DOHH2 (cell line): ENCODE measurements at regions not wholly inside any gene's neighbourhood (a gene's known extent, or its start where the extent isn't known, plus 50 kb on each side); places are given as distances from the start of the nearest gene placed in this dataset.
"Not testable (repeated sequence)": the region's sequence is repeated elsewhere in the genome, so short reads cannot be mapped to it uniquely, and the experiment has no call there.

Experiments
- H3F3A ChIP-seq: fragments of 200-600 bp; sonication (generic), shearing (Covaris generic); 2 replicates; pipeline ENCODE4 v1.6.0; 2016; ENCODE audit warnings: antibody characterized with exemption, mild to moderate bottlenecking; ENCODE audit not compliant: control insufficient read depth, insufficient read depth
- H3K27ac ChIP-seq: fragments of 200-600 bp; sonication (generic); 2 replicates; pipeline ENCODE4 v1.5.1; 2014; ENCODE audit warnings: low read depth, mild to moderate bottlenecking, low read length, moderate library complexity
- H3K27me3 ChIP-seq: fragments of 200-600 bp; sonication (generic); 2 replicates; pipeline ENCODE4 v1.6.1; 2014; ENCODE audit warnings: mild to moderate bottlenecking, low read length, mixed read lengths; ENCODE audit not compliant: control insufficient read depth
- H3K36me3 ChIP-seq: fragments of 200-600 bp; sonication (generic); 2 replicates; pipeline ENCODE4 v1.6.1; 2014; ENCODE audit warnings: mild to moderate bottlenecking, low read length, moderate library complexity, mixed read lengths; ENCODE audit not compliant: control insufficient read depth
- H3K4me1 ChIP-seq: fragments of 200-600 bp; sonication (generic); 2 replicates; pipeline ENCODE4 v1.6.1; 2014; ENCODE audit warnings: mild to moderate bottlenecking, low read length, mixed read lengths; ENCODE audit not compliant: control insufficient read depth
- H3K4me2 ChIP-seq: fragments of 200-600 bp; sonication (generic); 2 replicates; pipeline ENCODE4 v1.6.0; 2014; ENCODE audit warnings: mild to moderate bottlenecking, low read length, moderate library complexity
- H3K4me3 ChIP-seq: fragments of 200-600 bp; sonication (generic); 2 replicates; pipeline ENCODE4 v1.5.1; 2014; ENCODE audit warnings: mild to moderate bottlenecking, low read length, mixed read lengths
- H3K79me2 ChIP-seq: fragments of 200-600 bp; sonication (generic); 2 replicates; pipeline ENCODE4 v1.6.1; 2014; ENCODE audit warnings: mild to moderate bottlenecking, low read length, mixed read lengths; ENCODE audit not compliant: control insufficient read depth
- H3K9me2 ChIP-seq: fragments of 200-600 bp; sonication (generic); replicated peaks from 2 replicates; pipeline ENCODE4 v1.6.1; 2014; ENCODE audit warnings: mild to moderate bottlenecking, low read length, mixed read lengths; ENCODE audit not compliant: control insufficient read depth
- H3K9me3 ChIP-seq: fragments of 200-600 bp; sonication (generic); 2 replicates; pipeline ENCODE4 v1.6.1; 2014; ENCODE audit warnings: antibody characterized with exemption, low read length, mixed read lengths; ENCODE audit not compliant: control insufficient read depth, insufficient read depth
- H4K20me1 ChIP-seq: fragments of 200-600 bp; sonication (generic); 2 replicates; pipeline ENCODE4 v1.6.0; 2014; ENCODE audit warnings: low read depth, mild to moderate bottlenecking, antibody characterized with exemption, low read length, moderate library complexity; ENCODE audit not compliant: control insufficient read depth, insufficient read depth
- EZH2phosphoT487 ChIP-seq: fragments of 200-600 bp; sonication (generic); IDR thresholded peaks from 2 replicates; pipeline ENCODE4 v1.6.1; 2017; ENCODE audit warnings: borderline replicate concordance, mild to moderate bottlenecking, antibody characterized with exemption, low read length, moderate library complexity, mixed read lengths
- TF ChIP-seq, protein P1 (sequence below): fragments of 200-600 bp; sonication (generic); IDR thresholded peaks from one replicate; pipeline ENCODE4 v1.5.1; 2014; ENCODE audit warnings: antibody characterized with exemption, mild to moderate bottlenecking, low read depth, low read length; ENCODE audit not compliant: poor library complexity, severe bottlenecking

DNA sequence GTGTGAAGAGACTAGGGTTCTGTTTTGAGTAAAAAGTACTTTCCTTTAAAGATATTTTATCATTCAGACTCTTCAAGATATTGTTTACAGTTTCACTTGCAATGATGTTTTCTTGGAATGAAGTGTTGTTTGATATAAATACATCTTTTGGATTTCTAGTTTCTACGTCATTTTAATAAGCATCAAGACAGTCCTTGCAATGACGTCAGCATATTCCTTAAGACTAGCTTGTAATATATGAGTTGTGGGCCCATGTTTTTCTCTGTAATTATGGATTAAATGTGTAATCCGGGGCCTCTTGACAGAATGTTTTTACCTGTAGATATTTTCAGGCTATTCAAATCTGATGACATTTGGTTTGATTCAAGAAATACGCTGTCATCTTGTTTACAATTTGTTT, 66.1 kb downstream of the RBMX2 start:
- TF ChIP-seq, protein P1, sequence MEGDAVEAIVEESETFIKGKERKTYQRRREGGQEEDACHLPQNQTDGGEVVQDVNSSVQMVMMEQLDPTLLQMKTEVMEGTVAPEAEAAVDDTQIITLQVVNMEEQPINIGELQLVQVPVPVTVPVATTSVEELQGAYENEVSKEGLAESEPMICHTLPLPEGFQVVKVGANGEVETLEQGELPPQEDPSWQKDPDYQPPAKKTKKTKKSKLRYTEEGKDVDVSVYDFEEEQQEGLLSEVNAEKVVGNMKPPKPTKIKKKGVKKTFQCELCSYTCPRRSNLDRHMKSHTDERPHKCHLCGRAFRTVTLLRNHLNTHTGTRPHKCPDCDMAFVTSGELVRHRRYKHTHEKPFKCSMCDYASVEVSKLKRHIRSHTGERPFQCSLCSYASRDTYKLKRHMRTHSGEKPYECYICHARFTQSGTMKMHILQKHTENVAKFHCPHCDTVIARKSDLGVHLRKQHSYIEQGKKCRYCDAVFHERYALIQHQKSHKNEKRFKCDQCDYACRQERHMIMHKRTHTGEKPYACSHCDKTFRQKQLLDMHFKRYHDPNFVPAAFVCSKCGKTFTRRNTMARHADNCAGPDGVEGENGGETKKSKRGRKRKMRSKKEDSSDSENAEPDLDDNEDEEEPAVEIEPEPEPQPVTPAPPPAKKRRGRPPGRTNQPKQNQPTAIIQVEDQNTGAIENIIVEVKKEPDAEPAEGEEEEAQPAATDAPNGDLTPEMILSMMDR = no peak
- no peak for TF ChIP-seq EZH2phosphoT487
- no peaks in the 10 kb centered on the region for H3K9me2 ChIP-seq
- H3K9me3 ChIP-seq = no peaks in the 10 kb centered on the region
- no peaks in the 10 kb centered on the region for H3F3A ChIP-seq
- no peaks in the 10 kb centered on the region for H4K20me1 ChIP-seq
- no peaks in the 10 kb centered on the region for H3K27me3 ChIP-seq
- no peaks in the 10 kb centered on the region for H3K36me3 ChIP-seq
- no peaks in the 10 kb centered on the region for H3K4me1 ChIP-seq
- H3K4me2 ChIP-seq = no peak overlapping the region
- H3K4me3 ChIP-seq = no peak overlapping the region
- H3K27ac ChIP-seq = no peak overlapping the region
- no peaks in the 10 kb centered on the region for H3K79me2 ChIP-seq

DNA sequence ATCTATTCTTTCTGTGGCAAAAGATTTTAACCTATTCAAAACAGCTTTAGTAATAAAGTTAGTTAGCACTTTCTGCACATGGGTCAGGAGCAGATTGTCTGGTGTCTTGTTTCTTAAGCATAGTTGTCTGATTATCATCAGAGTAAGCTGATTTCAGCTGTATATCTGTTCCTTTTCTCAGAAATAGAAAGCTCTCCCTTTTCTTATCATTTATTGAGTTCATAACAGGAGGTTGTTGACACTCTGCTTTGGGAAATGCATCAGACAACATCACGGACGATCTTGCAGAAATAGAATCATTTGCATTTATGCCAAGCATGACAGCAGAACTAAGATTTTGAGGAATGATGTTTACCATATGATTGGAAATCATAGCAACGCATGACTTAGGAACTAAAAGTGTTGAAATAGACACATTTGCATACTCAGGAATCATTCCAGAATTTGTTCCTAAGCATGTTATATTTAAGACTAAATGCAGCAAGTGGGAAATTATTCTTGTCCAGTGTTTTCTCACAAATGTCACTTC, 66.7 kb downstream of the RBMX2 start:
- Histone ChIP-seq H3K27me3 (no peaks in the 10 kb centered on the region), H3K9me2 (no peaks in the 10 kb centered on the region), H4K20me1 (no peaks in the 10 kb centered on the region), H3K4me2 (no peak overlapping the region), H3K27ac (no peak overlapping the region), H3K79me2 (no peaks in the 10 kb centered on the region), H3F3A (no peaks in the 10 kb centered on the region), H3K4me1 (no peaks in the 10 kb centered on the region), H3K4me3 (no peak overlapping the region), H3K36me3 (no peaks in the 10 kb centered on the region), H3K9me3 (no peaks in the 10 kb centered on the region)
- no peak for TF ChIP-seq EZH2phosphoT487
- TF ChIP-seq, protein P1 = no peak

DNA sequence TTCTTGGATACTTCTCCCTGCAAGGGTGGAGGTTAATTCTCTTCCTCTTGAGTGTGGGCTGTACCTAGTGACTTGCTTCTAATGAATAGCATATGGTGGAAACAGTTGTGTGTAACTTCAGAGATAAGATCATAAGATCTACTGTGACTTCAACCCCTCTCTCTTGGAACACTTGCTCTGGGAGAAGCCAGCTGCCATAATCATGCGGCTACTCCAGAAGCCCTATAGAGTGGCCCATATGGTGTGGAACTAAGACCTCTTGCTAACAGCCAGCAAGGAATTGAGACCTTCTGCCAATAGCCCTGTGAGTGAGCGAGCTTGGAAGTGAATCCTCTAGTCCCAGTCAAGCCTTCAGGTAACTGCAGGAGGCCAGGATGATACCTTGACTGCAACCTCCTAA, 81.1 kb downstream of the RBMX2 start:
- Histone ChIP-seq H3K4me3 (no peak overlapping the region), H3K4me2 (no peak overlapping the region), H3K9me2 (no peaks in the 10 kb centered on the region), H3K27me3 (no peaks in the 10 kb centered on the region), H4K20me1 (no peaks in the 10 kb centered on the region), H3K4me1 (no peaks in the 10 kb centered on the region), H3F3A (no peaks in the 10 kb centered on the region), H3K9me3 (no peaks in the 10 kb centered on the region), H3K27ac (no peak overlapping the region), H3K36me3 (no peaks in the 10 kb centered on the region), H3K79me2 (no peaks in the 10 kb centered on the region)
- no peak for TF ChIP-seq EZH2phosphoT487
- TF ChIP-seq, protein P1 = no peak

DNA sequence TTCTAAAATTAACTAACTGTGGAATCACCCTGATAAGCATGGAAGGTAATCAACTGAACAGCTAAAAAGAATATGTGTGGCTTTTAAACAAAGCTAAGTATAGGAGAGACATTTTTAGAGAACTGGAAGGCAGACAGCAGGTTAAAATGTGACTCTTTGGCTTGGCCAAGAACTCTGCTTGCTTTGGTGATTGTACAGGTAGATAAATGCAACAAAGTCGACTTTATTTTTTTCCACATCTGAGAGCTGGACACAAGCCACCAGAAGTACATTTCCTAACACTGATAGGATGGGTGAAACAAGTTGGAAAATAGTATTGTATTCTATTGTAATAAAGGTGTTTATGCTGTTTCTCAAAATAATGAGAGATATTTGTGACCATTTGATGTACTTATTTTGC, 84.1 kb downstream of the RBMX2 start:
- Histone ChIP-seq H3K4me2 (no peak overlapping the region), H3K27ac (no peak overlapping the region), H3K9me2 (no peaks in the 10 kb centered on the region), H3K4me1 (no peaks in the 10 kb centered on the region), H3K27me3 (no peaks in the 10 kb centered on the region), H3K4me3 (no peak overlapping the region), H3K9me3 (no peaks in the 10 kb centered on the region), H3K36me3 (no peaks in the 10 kb centered on the region), H3K79me2 (no peaks in the 10 kb centered on the region), H3F3A (no peaks in the 10 kb centered on the region), H4K20me1 (no peaks in the 10 kb centered on the region)
- TF ChIP-seq, protein P1 = no peak

DNA sequence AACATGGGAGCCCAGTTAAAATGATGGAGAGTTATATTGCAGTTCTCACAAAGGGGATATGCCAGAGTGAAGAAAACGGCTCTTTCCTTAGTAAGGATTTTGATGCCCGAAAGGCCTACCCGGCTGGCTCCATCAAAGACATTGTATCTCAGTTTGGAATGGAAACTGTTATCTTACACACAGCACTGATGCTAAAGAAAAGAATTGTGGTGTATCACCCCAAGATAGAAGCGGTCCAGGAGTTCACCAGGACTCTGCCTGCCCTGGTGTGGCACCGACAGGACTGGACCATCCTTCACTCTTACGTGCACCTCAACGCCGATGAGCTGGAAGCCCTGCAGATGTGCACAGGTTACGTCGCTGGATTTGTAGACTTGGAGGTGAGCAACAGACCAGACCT, 93.7 kb downstream of the RBMX2 start:
- H3K27ac ChIP-seq, H3K79me2 ChIP-seq, H3K27me3 ChIP-seq, H3K4me3 ChIP-seq, H3K9me3 ChIP-seq, H3K36me3 ChIP-seq, H3K4me2 ChIP-seq, H4K20me1 ChIP-seq, H3K4me1 ChIP-seq, H3F3A ChIP-seq, H3K9me2 ChIP-seq: not testable (repeated sequence)
